T-helper 2 cell (primary cell): ENCODE measurements at regions not wholly inside any gene's neighbourhood (a gene's known extent, or its start where the extent isn't known, plus 50 kb on each side); places are given as distances from the start of the nearest gene placed in this dataset.
"Not testable (repeated sequence)": the region's sequence is repeated elsewhere in the genome, so short reads cannot be mapped to it uniquely, and the experiment has no call there.

Source experiments
- DNase-seq, 5 experiments: peaks; one replicate each; pipeline versions ENCODE4 v3.0.0 to v3.0.0-alpha.2; 2012 to 2022

DNA sequence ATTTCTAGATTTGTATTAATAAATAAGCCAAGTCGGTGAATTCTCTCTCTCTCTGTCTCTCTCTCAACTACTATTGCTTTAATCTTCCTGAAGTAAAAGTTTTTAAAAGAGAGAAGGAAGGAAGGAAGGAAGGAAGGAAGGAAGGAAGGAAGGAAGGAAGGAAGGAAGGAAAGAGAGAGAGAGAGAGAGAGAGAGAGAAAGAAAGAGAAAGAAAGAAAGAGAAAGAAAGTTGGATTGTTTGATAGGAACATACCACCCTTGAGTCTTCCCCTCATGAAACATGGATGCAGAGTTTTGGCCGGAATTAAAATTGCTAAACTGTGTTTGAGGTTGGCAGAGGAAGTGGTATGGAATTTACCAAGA, 159.9 kb upstream of the NR2F2 start:
- not testable (repeated sequence) for DNase-seq

DNA sequence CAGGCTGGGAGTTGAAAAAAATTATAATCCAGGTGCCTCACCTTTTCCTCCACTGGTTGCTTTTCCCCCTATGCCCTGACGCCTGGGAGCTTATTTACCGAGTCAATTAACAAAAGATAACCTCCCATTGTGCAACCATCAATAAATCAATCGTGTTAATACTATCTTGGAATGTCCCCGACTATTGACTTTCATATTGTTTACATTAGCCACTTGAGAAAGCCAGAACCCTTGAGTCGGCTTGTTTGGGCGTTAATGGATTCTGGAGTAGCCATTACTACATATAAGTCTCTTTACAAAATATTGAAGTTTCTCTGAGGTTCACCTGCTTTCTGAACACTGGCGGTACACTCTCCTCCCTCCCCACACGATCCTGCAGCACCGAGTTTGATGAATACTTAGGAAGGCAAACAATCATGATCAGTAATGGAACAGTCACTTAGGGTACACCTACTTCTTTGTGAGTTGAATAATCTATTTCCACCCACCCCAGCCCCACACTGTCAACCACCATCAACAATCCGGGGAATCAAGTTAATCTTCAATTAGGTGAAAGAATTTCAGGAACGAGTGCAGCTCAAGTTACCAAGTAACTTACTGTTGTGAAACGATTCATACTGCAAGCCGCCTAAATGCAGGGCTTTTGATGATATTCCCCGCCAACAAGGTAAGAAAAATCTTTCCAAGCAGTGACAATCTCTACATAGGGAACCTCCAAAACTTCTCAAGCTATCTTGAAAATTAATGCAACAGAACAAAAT, 159.3 kb upstream of the NR2F2 start:
- DNase-seq = no peak

DNA sequence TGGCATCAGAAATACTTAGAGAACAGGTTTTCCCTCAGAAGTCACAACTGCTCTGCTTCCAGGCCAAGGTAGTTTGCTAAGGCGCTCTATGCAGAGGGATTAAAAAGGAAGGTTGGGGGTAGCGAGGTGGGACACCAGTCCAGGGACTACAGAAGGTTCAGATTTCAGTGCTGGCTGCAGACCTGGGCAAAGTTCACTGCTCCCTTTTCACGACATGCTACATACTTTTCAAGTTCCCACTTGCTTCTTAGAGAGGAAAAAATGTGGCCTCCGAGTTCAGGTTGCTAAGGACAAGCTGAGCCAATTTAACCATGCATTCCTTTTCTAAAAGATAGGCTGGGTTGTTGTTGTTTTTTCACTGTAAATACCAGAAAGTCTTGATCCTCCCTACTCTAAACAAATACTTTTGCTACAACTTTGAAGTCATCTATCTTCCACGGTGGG, 158.6 kb upstream of the NR2F2 start:
- DNase-seq = no peak

DNA sequence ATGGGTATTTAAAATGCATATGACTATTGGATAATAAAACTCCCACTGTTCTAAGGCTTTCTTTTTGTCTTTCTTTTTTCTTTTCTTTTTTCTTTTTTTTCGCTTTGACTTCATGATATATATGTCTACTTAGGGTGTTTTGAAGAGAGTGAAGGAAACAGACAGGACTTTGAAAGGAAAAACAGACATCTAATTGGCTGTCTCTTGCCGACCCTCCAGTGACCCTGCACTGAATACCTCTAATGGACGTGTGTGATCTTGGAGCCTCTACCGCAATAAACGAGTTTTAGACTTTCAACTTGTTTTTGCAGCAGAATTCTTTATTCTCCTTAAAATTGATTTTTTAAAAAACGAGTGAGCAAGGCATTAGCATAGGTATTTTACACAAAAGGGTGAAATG, 158.1 kb upstream of the NR2F2 start:
- no peak for DNase-seq

DNA sequence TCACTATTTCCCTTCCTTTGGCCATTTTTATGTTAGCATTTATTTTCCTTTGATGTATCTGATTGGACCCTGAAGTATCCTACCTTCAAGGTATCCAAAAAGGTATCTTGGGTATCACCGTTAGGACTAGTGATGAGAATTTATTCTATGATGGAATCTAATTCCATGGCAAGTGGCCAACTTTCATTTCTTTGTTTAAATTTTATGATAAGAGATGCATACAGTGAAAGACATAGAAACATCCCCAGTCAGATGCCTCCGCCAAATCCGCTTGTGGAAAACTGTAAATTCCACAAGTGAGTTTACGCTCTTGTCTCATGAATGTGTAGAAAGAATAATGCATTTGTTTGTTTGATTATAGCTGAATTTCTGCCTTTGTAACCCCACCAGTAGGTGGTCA, 153.7 kb upstream of the NR2F2 start:
- DNase-seq = no peak

DNA sequence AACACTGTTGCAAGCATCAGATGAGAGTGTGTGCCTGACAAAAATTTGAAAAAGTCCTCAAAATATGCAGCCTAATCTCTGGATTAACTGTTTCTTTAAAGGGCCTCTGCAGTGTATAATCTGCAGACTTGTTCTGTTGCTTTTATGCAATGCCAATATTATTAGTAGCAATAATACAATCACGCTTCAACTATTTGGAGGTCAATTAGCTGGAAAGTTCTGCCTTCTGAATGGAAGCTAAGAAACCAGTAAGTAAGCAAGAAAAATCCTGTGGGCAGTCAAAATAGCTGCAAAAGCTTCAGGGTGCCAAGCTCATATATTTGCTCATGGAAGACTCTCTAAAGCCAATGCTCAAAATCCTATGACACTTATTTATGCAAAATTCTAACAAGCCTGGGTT, 153.2 kb upstream of the NR2F2 start:
- DNase-seq = no peak

DNA sequence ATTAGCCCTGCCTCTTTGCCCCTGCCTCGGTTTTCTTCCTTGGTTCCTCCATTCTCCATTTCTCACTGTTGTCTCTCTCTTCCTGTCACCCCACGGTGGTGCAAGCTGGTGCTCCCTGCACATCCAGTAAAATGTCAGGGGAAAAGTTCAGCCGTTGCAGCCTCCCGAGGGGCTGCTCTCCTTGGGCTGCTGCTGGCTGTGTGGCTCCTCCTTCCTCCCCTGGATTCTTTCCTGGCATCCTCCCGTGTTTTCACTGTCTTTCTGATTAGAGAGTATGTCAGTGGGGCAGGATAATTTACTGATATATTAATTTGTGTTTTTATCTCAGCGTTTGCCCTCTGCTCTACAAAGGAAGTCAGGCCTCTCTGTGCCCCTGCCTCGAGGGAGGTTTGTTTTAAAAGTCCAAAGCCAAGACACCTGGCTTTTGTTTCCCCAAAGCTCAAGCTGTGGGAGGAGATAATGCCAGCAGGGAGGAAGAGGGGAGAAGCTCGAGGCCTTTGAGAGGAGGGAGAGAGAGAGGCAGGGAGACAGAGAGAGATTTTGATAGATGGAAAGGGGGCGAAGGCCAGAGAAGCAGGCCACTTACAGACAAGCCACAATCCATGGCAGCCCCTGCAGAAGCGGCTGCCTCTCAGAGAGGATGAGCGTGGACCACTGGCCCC, 150.3 kb upstream of the NR2F2 start:
- no peak for DNase-seq

DNA sequence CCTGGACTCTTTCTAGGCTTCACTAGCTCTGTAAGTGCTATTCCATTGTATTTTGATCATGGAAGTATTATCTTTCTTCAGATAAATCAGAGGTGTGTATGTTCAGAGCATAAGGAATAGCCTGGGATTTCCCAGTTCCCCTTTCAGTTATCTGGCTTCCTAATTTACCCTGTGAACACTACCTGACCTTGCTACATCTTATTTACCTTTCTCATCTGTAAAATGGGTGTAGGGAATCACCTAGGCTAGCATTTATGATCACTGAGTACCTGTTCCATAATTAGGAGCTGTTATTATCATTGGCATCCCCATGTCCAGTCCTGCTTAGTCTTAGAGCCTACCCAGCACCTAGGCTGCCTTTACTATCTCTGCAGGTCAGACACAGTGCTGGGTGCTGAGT, 149.3 kb upstream of the NR2F2 start:
- DNase-seq = no peak

DNA sequence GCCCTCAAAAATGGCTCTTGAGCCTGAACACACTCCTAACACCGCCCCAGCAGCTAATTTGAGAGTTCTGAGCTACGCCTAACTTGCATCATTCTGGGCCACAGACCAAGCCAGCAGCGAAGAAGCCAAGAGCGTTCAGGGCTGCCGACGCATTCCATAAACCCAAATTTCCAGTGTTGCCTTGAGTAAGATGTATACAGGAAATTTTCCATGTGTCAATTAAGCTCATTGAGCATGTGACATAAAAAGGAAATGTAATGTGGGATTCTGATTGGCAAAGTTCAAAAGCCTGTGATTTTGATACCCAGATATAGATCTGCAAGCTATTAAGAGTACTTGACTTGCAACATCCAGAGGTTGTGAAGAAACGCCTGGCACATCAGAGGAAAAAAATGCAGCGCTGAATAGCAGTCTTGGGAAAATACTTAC, 148.6 kb upstream of the NR2F2 start:
- DNase-seq = no peak

DNA sequence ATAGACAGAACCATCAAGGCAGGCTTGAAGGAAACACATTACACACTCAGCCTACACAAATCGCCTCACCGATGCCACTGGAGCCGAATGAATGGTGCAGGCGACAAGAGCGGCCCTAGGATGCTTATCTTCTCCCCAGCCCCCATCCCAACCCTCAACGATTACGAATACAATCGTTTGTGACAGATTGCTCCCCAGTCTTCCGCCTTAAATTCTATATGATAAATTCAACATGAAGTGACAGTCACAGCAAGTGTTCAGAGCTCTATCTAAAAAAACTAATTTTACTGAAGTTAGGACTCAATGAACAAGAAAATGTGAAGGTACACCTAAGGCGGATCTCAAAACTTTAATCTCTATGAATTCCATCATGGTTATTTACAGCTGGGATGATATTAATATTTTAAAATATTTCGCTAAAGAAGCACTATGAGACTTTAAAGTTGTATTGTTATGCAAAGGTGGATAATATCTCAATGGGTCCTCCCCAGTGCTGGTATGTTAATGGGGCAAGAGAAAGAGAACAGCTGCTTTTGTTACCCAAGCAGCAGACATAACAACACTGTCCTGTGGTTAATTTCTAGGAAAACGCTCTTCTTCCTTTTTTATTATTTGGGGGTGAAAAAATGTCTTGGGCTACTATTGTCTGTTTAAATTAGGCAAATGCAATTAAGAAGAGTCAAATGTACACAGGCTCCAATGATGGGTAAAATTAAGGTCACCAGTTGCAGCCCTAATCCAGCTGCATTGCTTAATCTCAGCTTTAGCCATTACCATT, 147.6 kb upstream of the NR2F2 start:
- no peak for DNase-seq

DNA sequence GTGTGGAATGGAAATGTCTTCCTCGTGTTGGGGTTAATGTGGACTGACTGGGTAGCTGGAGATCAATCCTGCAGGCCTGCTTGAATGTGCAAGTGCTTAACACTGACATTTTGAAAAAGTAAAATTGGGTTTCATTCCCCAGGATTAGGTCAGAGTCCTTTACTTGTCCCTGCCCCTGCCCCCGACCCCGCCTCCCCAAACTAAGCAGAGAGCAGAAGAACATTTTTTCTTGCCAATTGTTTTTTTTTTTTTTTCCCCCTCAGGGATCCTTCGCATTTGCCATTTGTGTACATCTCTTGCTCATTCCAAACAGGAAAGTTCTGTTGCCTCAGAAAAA, 147.0 kb upstream of the NR2F2 start:
- DNase-seq = no peak

DNA sequence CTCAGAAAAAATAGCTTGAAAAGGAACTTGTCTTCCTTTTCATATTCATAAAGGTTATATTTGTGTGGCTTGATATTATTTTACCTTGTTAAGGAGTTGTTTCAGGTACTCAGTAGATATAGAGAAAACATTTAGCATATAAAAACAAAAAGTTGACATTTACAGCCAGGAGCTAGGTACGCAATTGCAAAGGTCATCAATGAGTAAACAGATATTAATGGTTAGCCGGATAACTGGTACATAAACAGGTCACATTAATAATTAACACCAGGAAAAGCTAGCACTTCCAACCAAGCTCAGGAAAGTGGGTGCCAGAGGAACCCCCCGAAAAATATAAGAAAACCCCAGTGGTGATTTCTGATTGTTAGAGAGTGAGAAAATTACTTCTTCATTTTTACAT, 146.6 kb upstream of the NR2F2 start:
- no peak for DNase-seq

DNA sequence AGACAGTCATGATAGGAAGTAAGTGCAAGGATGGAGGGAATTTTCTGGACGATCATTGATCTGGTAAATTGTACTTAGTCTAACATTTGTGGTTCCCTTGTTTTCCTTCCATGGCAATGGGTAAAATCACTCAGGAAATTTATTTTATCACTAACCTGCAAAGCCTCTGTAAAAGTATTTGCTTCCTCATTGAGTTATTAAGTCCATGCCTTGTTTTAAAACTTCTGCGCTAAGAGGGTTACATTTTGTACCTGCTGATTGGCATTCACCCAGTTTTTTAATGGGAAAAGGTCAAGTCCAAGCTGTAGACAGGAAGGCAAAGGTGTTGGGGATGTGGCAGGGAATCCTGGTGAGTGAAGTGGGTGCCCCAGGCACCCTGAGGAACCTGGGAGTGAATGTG, 146.2 kb upstream of the NR2F2 start:
- no peak for DNase-seq

DNA sequence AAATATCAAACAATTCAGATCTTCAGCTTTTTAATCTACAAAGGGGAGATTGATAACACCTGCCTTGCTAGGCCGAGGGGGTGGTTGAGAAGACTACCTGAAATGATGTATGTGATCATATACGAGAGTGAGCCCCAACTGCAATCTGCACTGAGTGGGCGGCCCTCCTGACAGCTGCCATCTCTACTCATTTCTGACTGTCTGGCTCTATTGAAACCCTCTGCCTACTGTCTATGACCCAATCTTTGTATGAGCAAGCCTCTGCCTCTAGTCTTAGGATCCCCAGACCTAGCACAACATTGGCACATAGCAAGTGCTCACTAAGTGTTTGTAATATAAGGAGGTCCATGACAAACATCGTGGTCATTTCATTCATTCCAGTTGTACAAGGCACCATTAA, 144.4 kb upstream of the NR2F2 start:
- DNase-seq = no peak

DNA sequence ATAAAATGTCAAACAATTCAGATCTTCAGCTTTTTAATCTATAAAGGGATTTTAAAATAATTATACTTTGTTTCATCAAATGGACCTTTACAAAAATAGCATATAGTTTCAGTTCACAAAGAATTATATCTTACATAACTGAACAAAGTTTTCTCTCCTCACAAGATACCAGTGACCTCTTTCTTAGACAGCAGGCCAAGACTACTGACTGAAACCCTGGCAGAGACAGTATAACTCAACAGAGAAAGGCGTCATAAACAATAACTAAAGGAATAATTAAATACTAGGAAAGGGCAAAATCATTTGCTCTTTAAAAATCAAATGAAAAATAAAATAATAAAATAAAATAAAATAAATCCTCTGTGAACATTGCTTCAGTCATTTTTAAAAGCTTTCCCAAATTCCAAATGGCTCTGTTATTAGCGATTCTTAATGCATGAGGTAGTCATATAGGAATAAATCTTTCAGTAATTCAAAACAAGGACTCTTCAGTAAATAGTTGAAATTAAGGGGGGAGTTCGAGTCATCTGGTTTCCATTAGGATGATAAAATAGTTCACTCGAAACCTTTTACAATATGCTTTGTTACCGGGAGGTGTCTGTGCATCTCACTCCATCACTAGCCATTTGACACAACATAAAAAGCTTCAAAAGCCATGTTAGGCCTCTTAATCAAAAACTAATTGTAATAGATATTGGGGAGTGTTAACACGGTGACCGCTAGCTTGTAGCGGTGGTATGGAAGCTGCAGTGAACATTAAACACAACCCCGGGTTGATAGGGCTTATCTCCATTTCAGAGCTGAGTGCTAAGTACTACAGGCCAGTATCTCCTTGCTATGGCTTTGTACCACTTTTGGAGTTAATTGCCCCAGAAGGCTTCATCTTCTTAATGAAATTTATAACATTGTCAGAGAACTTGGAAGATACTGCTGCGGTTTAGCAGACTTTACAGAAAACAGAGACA, 142.9 kb upstream of the NR2F2 start:
- no peak for DNase-seq

DNA sequence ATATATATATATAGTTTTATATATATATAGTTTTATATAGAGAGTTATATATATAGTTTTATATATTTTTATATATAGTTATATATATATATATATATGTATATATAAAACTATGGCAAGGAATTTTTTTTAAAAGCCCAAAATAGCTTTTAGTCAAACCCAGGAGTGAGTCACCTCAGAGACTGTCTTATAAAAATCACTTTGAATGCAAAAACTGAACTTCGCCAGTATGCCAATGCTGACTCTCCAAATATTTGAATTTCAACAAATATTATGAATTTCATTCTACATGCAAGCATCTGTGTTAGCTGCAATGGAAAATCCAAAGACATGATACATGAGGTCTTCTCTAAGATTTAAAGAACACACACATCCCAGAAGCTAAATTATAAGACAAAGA, 132.8 kb upstream of the NR2F2 start:
- DNase-seq = no peak

DNA sequence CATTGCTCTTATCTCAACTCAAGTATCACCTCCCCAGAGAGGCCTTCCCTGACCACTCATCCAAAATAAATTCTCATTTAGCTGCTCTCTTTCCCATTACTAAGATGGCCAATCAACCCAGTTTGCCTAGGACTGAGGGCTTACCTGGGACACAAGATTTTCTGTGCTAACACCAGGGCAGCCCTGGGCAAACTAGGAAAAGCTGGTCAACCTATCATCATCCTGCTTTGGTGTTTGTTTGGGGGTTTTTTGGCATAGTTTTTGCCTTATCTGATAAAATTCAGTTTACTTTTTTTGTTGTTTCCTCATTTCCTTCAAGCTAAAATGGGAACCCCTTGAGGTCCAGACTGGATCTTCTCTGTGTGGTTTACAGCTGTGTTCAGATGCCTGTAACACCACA, 131.4 kb upstream of the NR2F2 start:
- DNase-seq = no peak

DNA sequence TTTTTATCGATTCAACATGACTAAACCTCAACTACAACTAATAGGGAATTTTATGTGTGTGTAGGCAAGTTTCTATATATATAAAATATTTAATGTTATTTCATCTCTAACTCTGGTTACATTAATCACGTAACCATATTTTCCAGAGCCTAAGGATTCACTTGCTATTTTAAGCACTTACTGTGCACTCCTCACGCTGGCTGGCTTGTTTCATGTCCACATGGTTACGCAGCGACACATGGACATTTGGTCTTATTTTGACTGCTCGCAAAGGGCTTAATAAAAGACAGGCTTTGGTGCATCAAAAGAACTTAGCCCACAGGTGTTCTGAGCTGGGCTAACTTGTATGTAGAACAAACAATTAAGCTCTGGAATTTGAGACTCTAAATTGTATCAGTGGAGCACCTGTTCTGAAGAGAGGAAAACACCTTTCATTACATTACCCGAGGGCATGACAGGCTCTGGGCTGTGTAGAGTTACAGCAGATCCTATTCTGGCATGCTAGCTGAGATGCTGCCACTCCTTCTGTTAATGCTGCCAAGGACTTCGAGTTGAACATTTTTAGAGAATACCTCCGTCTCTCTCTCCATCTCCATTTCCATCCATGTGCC, 130.0 kb upstream of the NR2F2 start:
- DNase-seq = no peak

DNA sequence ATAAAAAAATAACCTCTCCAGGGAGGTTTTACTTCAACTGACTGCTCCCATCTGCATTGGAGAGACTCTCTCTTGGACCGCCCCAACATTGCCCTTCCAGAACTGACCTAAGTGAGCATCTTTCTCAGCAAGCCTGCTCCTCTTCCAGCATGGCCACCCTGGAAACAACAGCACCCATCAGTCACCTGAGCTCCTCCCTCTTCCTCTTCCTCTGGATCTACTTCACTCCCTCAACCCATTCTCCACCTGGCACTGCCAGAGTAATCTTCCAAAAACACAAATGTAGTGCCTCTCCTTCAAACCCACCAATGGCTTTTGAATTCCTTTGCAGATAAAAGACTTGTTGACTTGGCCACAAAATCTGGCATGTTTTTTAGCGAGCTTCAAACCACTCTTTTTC, 128.8 kb upstream of the NR2F2 start:
- DNase-seq = no peak

DNA sequence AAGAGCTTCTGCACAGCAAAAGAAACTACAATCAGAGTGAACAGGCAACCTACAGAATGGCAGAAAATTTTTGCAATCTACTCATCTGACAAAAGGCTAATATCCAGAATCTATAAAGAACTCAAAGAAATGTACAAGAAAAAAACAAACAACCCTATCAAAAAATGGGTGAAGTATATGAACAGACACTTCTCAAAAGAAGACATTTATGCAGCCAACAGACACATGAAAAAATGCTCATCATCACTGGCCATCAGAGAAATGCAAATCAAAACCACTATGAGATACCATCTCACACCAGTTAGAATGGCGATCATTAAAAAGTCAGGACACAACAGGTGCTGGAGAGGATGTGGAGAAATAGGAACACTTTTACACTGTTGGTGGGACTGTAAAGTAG, 124.9 kb upstream of the NR2F2 start:
- not testable (repeated sequence) for DNase-seq

DNA sequence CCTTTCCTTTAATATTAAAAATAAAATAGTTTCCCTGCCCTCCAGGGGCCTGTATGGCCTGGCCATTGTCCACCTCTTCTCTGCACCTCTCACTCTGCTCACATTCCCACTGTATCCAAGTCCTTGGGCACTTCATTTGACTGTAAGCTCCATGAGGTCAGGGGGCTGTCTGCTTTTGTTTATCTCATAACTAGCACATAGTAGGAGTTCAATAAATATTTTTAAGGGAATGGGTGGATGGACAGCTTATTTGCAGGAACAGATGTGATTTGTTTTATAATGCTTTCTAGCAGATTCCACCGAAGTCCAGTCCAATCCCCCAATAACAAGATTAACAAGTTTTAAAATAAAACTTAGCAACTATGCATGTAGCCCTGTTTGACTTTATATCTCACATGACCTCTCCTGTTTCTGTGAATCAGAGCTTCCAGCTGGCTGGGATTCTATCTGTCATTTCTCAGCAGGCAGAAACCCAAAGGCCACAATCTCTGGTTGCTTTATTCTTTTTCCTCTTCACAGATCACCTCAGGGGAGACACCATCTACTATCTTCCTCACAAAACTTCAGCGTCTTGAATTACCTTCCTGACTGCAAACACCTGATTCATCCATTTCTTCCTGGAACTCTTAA, 123.0 kb upstream of the NR2F2 start:
- DNase-seq = no peak

DNA sequence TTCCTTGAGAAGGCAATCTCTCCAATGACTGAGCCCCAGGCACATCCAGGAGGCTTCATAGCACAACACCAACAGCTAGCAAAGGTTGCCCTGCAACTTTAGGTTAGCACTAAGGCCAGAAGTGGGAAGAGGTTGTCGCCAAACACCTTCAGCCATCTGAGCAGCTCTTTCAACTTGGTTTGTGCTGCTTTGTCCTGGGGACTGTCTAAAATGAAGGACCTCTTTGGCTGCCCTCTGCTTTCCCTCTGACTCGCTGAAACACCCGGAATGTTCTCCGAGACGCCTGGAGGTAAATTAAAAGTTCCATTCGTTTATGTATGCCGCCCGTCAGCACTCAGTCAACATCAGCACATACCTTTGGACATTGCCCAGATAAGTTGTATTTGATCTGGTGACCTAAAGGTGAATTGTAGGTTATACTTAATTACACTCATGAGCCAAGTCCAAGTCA, 121.2 kb upstream of the NR2F2 start:
- DNase-seq = no peak
